ENCODE measurements at regions not wholly inside any gene's neighbourhood (a gene's known extent, or its start where the extent isn't known, plus 50 kb on each side); places are given as distances from the start of the nearest gene placed in this dataset.

DNA sequence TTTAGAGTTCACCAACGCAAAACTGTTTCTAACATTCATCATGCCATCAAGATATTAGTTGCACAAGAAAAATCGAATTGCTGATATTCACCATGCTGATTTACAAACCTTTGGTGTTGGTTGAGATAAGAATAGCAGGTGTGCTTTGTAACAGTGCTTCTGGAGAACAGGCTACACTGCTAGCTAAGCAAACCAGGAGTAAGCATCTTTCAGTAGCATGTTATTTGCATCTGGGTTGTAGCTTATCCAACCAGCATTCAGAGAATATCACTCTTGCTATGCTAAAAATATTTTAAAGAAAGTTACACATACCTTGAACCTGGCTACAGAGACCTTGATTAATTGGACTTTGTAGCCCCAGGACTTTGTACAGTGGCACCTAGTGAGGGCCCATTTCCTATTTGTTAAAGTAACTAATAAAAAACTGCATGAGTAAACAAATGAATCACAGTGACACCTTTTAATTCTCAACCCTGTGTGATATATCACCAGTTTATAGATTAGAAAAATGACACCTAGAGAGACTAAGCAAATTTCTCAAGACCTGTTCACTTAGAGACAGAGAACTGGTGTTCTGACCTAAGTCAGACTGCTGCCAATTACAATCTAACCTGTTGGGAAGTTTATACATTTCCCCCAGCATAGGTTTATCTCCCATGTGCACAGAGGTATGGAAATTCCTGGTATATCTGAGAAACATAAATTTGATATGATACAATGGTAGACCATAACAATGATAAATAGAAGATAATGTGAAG lies 435.5 kb upstream of the TGFBR2 start:
- no peak for DNase-seq

DNA sequence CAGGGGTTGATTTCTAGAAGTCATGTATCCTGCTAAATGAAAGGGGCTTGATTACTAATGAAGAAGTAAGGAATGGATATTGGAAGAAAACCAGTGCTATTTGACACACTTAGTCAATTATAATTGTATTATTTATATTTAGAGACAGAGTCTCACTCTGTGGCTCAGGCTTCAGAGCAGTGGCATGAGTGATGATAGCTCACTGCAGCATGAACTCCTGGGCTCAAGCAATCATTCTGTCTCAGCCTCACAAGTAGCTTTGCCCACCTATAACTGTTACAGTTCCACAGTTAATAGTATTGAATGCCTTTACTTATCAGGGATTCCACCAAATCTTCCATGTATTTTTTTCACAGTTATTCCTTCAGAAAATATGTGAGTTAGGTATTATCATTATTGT lies 432.0 kb upstream of the TGFBR2 start:
- DNase-seq = no peak

GRCh38 chr3:30180310-30181177 lies 425.9 kb upstream of the TGFBR2 start:
- no peak for DNase-seq

GRCh38 chr3:30181178-30181465 lies 425.3 kb upstream of the TGFBR2 start:
- DNase-seq = no peak

DNA sequence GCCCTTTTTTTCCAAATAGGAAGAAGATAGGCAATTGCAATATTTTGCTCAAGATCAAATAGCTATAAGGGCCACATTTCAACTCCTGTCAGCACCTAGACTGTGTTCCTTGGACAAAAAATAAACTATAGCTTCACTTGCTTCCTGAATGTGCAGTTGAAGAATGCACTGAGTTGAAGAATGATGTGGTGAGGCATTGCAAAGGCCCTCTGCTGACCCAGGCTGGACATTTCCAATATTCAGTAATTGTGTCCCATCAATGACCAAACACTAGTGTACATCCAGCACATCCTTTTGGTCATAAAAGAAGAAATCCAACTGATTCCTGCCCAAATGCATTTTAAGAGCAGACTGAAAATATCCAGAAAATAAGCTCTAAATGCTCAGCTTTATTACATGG lies 424.8 kb upstream of the TGFBR2 start:
- no peak for DNase-seq

- DNase-seq = no peak
Observed at GRCh38 chr3:30183421-30183820, 423.0 kb upstream of the TGFBR2 start.

DNA sequence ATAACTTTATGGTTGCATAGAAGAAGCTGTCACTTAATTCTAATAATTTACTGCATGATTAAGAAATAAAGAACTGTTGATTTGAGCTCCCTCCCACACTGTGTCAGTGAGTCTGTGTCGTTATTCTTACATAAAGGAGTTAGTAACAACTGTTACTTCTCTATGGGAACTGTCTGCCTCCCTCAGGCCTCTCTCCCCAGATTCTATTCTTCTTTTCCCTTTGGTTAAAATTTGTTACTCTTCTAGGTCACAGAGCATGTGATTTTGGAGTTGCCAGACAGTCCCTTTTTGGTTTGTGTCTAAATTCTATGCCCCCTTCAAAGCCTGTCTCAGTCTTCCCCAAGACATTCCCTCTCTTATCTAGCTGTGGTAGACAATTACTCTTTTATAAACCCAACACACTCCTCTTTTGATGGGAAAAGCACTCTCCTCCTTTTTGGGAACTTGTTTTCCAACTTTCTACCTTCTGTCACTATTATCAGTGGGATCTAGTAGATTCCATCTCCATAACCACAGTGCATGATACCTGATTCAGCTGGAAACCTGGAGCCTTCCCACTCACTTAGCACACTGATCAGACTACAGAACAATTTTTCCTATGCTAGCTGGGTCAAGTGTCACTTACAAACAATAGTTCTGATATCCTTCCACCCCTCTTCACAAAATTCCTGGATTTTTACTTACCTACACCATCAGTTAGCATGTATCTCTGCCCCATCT lies 422.1 kb upstream of the TGFBR2 start:
- no peak for DNase-seq

DNA sequence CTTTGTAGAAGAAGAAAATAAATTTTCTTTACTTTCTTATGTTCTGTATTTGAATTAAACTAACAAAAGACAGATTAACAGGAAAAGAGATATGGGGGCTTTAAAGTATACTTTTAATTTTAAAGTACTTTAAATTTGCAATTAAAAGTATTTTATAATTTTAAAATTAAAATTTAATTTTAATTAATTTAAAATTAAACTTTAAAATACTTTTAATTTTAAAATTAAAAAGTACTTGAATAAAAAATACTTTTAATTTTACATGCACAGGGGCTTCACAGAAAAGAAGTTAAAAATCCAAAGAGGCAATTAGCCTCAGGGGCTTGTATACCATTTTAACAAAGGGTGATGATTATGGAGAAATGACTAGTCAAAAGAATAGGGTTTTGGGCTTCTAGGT lies 420.5 kb upstream of the TGFBR2 start:
- no peak for DNase-seq

DNA sequence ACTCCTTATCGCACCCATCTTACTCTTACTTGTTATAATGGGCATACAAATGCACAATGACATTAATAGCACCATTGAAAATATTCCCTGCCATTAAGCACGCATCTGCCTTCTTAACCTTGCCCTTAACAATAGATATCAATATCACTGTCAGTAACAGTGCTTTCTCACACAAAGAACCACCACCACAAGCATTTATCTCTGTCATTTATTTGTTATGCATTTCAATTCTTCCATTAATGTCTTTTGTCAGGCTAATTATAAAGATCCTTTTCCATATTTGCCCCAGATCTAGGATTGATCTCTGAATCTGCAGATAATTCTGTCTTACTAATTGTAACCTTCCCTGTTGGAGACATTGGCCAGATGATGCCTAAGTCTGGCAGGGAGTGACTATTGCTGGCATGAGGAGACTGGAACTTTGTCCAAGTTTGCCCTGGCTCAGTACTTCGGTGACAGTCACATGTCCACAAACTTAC lies 419.6 kb upstream of the TGFBR2 start:
- DNase-seq = no peak

- DNase-seq = no peak
Observed at GRCh38 chr3:30187366-30187765, 419.0 kb upstream of the TGFBR2 start.

DNA sequence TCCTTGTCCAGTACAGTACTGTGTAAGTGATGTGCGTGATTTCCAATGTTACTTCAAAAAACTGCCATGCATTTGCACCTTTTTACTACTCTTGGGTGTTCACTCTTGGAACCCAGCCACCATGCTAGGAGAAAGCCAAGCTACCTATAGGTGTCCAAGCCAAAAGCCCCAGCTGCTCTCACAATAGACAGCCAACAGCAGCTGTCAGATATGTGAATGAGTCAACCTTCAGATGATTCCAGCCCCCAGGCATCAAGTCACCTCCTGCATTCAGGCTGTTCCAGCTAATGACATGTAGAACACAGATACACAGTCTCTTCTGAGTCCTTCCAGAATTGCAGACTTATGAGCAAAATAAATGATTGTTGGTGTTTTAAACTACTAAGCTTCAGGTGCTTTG lies 417.7 kb upstream of the TGFBR2 start:
- no peak for DNase-seq

- no peak for DNase-seq
Observed at GRCh38 chr3:30189900-30190299, 416.5 kb upstream of the TGFBR2 start.

DNA sequence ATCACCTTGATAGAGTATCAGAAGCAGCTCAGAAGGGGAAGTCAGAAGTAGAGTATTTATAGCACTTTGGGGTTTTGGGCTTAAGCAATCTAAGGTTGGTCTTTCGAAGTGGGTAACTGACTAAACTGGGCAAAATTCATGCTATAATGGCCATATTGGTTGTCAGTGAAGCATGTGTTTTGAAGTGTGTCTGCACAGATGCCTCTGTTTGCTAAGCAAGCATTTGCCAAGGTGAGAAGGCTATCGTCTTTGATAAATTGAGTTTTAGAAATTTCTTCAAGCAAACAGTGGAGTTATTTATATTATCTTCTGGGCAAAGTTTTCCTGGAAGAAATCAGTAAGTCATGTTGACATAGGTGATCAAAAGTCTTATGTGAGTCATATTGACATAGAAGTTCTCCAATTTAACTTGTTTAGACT lies 412.8 kb upstream of the TGFBR2 start:
- no peak for DNase-seq

DNA sequence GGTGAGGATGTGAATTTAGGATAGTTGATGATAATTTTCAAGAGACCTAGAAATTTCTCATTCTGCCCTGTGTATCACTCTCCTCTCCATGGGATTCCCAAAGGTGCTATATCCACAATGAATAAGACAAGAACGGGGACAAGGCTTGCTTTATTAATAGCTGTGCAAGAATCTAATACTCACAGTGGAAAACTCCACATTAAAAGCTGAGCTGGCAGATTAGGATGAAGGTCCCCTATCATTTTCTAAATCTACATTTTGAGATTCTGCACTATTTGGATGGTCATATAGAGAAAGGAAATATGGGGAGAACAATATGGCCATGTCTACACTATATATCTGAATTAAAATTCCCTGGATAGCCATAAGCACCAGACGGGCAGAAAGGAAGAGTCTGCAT lies 411.0 kb upstream of the TGFBR2 start:
- no peak for DNase-seq

DNA sequence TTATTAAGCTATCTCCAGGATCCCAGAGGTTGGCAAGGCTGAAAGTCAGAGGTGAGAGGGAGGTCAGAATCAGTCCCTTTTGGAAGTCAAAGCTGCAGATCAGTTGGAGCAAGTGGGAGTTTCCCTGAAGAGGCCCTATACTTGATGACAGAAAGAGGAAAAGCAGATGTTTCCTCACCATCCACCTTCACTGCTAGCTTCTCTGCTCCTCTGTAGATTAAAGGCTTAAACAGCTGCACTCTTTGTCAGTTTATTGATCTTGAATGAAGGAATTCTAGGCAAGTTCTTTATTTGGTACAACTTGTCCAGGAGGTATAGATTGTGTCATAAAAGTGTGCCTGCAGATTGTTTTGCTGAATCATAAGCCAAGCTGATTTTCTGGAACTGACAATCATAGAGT lies 408.2 kb upstream of the TGFBR2 start:
- DNase-seq = no peak

DNA sequence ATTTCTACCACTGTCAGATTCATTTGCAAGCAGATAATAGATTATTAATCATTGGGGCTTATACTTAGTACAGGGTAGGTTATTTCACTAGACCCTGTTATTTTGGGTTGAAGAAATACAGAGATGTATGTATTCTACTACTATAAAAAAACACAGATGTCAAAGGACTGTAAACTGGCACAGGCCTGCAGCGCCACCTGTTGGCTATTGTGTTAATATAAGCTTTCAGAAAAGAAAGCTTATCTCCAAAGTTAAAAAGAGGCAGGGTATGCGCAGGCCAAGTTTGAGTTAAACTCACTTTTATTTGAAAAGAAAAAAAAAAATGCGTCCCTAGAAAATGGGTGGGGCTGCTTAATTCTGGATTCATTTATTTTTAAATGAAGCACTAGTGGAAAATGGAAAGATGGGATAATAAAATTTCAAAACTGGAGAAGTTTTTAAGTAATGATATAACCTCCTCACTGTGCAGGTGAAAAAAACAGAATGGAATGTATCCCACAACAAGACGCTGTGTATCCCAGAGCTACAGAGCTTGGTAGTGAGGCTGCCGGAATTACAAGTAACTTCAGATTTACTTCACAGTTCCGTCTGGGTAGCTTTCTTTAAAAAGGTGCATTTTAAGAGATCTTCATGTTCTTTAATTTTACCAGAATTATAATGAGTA lies 407.2 kb upstream of the TGFBR2 start:
- peak; percentile 29 for DNase-seq

GRCh38 chr3:30199855-30200254 lies 406.5 kb upstream of the TGFBR2 start:
- DNase-seq = no peak

DNA sequence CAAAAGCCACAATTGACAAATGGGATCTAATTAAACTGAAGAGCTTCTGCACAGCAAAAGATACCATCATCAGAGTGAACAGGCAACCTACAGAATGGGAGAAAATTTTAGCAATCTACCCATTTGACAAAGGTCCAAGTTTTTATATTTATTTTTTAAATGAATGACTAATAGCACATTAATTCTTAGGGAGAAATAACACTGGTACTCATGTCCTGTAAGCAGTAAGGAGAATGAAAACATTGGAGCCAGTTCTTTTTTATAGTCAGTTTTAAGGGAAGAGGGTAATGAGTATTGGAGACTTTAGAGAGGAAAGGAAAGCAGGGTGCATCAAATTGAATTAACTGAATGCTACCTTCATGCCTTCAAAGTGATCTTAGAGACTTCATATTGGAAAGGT lies 404.7 kb upstream of the TGFBR2 start:
- DNase-seq = no peak

GRCh38 chr3:30203301-30203700 lies 403.1 kb upstream of the TGFBR2 start:
- DNase-seq = no peak

DNA sequence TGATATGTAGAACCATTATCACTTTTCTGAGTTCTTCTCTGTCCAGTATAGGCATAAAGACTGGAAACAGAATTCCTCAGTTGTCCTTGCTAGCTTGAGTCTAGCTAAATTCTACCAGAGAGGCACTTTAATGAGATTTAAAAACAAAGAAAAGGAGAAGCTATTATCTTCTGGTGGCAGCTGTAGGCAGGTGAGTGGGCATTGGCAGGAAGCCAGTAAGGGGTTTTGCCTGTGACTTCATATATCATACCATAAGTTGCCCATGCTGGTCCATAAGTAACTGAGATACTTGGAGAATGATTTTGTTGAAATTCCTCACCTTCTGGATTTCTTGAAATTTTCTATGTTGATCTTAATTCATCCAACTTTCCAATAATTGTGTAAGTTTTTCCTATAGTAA lies 402.3 kb upstream of the TGFBR2 start:
- DNase-seq = no peak

DNA sequence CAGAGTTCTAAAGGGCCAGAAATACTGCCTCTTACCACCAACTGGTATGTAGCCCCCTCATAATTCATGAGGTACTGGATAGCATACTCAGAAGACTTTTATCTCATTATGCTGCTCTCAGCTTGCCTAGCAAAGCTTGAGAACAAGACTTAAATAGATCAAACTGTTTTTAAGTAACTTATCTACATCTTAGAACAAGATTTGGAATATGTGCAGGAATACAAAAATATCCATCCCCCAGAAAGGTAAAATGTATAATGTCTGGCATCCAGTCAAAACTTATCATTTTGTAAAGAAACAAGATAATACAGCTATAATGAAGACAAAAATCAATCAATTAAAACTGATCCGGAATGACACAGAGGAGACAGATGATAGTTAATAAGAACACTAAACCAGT lies 400.4 kb upstream of the TGFBR2 start:
- DNase-seq = no peak

DNA sequence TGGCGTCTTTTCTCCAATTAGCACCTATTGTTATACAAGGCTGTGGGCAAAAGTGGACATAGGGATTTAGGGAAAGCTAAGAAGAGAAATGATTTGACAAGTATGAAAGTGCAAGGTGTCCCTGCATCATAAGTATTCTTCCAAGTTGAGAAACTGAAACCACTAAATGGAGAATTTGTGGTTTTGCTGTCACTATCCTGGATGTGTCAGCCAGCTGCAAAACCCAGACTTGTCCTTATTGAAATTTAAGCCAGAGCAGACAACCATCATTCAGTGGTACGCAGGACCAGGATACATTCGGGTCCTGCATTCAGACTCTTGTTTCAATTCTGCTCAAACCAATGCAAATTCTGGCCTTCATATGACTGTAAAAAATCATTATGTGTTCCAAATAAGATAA lies 384.8 kb upstream of the TGFBR2 start:
- DNase-seq = no peak

- DNase-seq = no peak
Observed at GRCh38 chr3:30222441-30222840, 384.0 kb upstream of the TGFBR2 start.
